Upper lobe of left lung (tissue), 6 donors: ENCODE measurements at regions not wholly inside any gene's neighbourhood (a gene's known extent, or its start where the extent isn't known, plus 50 kb on each side); places are given as distances from the start of the nearest gene placed in this dataset.

Experiments
- ATAC-seq, 2 donors: fragments of 200-7000 bp; cut with Tn5 transposase; one replicate each; pipeline ENCODE4 v1.9.1; 2022; ENCODE audit warnings: mild to moderate bottlenecking in 2 of 2, moderate library complexity in 2 of 2; ENCODE audit not compliant: low FRiP score in 2 of 2
- DNase-seq, 2 donors: peaks; one replicate each; pipeline ENCODE4 v3.0.0-alpha.2; 2019 to 2020
- H3K27ac ChIP-seq, 4 donors: fragments of 200-600 bp; sonication (generic); one replicate each; pipeline ENCODE4 v1.5.1; 2016 to 2019
- H3K27me3 ChIP-seq, 4 donors: fragments of 200-600 bp; sonication (generic); one replicate each; pipeline ENCODE4 v1.5.1; 2017 to 2019
- H3K36me3 ChIP-seq, 4 donors: fragments of 200-600 bp; sonication (generic); one replicate each; pipeline ENCODE4 v1.5.1; 2016 to 2019
- H3K4me1 ChIP-seq, 4 donors: fragments of 200-600 bp; sonication (generic); one replicate each; pipeline ENCODE4 v1.5.1; 2018 to 2019
- H3K4me3 ChIP-seq, 4 donors: fragments of 200-600 bp; sonication (generic); one replicate each; pipeline ENCODE4 v1.5.1; 2017 to 2019; ENCODE audit warnings: mild to moderate bottlenecking in 2 of 4, moderate library complexity in 1 of 4
- H3K9me3 ChIP-seq, 4 donors: fragments of 200-600 bp; sonication (generic); one replicate each; pipeline ENCODE4 v1.5.1; 2018 to 2019
- EP300 ChIP-seq, 4 donors: sonication (generic); formaldehyde crosslinking; IDR thresholded peaks; one replicate each; pipeline ENCODE4 v1.5.1; 2017; ENCODE audit warnings: antibody characterized with exemption in 4 of 4, control low read depth in 2 of 4
- POLR2A ChIP-seq, 4 donors: fragments of 450-650 bp; IDR thresholded peaks; one replicate each; pipeline ENCODE4 v1.5.1; 2016 to 2017; ENCODE audit warnings: antibody characterized with exemption in 4 of 4, mild to moderate bottlenecking in 2 of 4
- POLR2AphosphoS5 ChIP-seq, 2 donors: sonication (generic); formaldehyde crosslinking; IDR thresholded peaks; one replicate each; pipeline ENCODE4 v1.5.1; 2017; ENCODE audit warnings: antibody characterized with exemption in 2 of 2
- WGBS, 2 donors: methylation state at CpG; one replicate each; pipeline ENCODE4 v1.1.5; 2017 to 2018; 5-methylcytosine and 5-hydroxymethylcytosine counted together
- TF ChIP-seq, protein P1 (sequence below), 6 experiments: fragments of 450-650 bp in 4 of 6; fragments of 200-600 bp in 2 of 6; sonication (generic) in 2 of 6; IDR thresholded peaks; one replicate each; pipeline ENCODE4 v1.5.1; 2016 to 2019; ENCODE audit warnings: antibody characterized with exemption in 6 of 6
- donor health status: DM: no; HTN: no; CAD: no; lungs with moderate emphysema.
- donor health status: DM: no; HTN: yes; CAD: no; lungs with severe emphysema.

DNA sequence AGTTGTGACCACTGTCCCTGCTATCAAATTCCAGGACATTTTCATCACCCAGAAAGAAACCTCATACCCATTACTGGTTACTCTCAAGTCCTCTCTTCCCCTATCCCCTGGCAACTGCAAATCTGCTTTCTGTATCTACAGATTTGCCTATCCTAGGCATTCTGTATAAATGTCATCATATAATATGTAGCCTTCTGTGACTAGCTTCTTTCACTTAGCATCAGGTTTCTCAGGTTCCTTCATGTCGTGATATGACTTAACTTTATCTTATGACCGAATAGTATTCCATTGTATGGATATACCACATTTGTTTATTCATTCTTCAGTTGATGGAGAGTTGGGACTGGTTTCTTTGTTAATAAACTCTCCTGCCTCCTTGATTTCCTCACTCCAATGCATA is 60.5 kb downstream of the PMAIP1 start:
- Histone ChIP-seq H3K4me3 (no peak overlapping the region), H3K4me1 (no peaks in the 10 kb centered on the region), H3K27me3 (no peaks in the 10 kb centered on the region), H3K36me3 (no peaks in the 10 kb centered on the region), H3K9me3 (no peaks in the 10 kb centered on the region), H3K27ac (no peak overlapping the region)
- ATAC-seq (no peak), DNase-seq (no peak)
- WGBS, 2 donors, result 92 to 98% methylated on average over 2 of the region's 2 CpGs
- TF ChIP-seq EP300 (IDR thresholded peaks at IDR 0.05) (no peak), POLR2A (IDR thresholded peaks at IDR 0.05) (no peak)
- TF ChIP-seq, protein P1, sequence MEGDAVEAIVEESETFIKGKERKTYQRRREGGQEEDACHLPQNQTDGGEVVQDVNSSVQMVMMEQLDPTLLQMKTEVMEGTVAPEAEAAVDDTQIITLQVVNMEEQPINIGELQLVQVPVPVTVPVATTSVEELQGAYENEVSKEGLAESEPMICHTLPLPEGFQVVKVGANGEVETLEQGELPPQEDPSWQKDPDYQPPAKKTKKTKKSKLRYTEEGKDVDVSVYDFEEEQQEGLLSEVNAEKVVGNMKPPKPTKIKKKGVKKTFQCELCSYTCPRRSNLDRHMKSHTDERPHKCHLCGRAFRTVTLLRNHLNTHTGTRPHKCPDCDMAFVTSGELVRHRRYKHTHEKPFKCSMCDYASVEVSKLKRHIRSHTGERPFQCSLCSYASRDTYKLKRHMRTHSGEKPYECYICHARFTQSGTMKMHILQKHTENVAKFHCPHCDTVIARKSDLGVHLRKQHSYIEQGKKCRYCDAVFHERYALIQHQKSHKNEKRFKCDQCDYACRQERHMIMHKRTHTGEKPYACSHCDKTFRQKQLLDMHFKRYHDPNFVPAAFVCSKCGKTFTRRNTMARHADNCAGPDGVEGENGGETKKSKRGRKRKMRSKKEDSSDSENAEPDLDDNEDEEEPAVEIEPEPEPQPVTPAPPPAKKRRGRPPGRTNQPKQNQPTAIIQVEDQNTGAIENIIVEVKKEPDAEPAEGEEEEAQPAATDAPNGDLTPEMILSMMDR (IDR thresholded peaks at IDR 0.05), result no peak

DNA sequence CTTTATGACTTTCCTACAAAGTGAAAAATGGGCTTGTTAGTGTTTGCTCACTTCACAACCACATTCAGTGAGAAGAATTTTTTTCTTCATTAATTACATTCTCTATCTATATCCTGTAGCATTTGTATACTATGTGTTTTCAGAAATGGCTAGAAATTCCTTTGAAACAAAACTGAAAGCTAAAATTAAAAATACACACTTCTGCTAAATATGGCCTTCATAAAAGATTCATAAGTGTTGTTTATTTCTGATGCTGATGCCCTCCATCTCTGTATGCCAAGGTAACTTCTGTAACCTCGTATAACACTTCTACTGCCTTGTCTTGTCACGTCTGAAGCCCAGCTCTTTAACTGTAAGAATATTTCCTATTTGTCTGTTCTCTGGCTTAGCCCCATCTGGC is 59.8 kb downstream of the PMAIP1 start:
- H3K4me1 ChIP-seq, result no peaks in the 10 kb centered on the region
- ATAC-seq (no peak), DNase-seq (no peak)
- no peaks in the 10 kb centered on the region for H3K36me3 ChIP-seq
- H3K27ac ChIP-seq, result no peak overlapping the region
- 81 to 84% methylated on average over 2 of the region's 2 CpGs for WGBS, 2 donors
- H3K4me3 ChIP-seq, result no peak overlapping the region
- TF ChIP-seq, protein P1 (IDR thresholded peaks at IDR 0.05), result no peak
- TF ChIP-seq POLR2A (IDR thresholded peaks at IDR 0.05), result no peak
- TF ChIP-seq POLR2AphosphoS5 (IDR thresholded peaks at IDR 0.05), result no peak
- H3K27me3 ChIP-seq, result no peaks in the 10 kb centered on the region
- no peaks in the 10 kb centered on the region for H3K9me3 ChIP-seq

- H3K9me3 ChIP-seq, result no peaks in the 10 kb centered on the region
- no peak for ATAC-seq
- H3K36me3 ChIP-seq, result no peaks in the 10 kb centered on the region
- no peak for DNase-seq
- H3K4me1 ChIP-seq, result no peaks in the 10 kb centered on the region
- no peak overlapping the region for H3K27ac ChIP-seq
- no peaks in the 10 kb centered on the region for H3K27me3 ChIP-seq
- no peak overlapping the region for H3K4me3 ChIP-seq
- no peak for TF ChIP-seq EP300 (IDR thresholded peaks at IDR 0.05)
- 91 to 94% methylated on average over 3 of the region's 3 CpGs for WGBS, 2 donors
These were observed 59.3 kb downstream of the PMAIP1 start for GRCh38 chr18:59959073-59959472.

- ATAC-seq, result no peak
- WGBS, 2 donors, result 25 to 29% methylated on average over 2 of the region's 2 CpGs
These were observed 58.2 kb downstream of the PMAIP1 start for GRCh38 chr18:59957957-59958356.

GRCh38 chr18:59954755-59955156 is 55.0 kb downstream of the PMAIP1 start:
- no peaks in the 10 kb centered on the region for H3K36me3 ChIP-seq
- TF ChIP-seq, protein P1 (IDR thresholded peaks at IDR 0.05), result no peak
- TF ChIP-seq POLR2A (IDR thresholded peaks at IDR 0.05) (no peak), POLR2AphosphoS5 (IDR thresholded peaks at IDR 0.05) (no peak)
- WGBS, 2 donors, result 53 to 67% methylated on average over 2 of the region's 2 CpGs
- H3K4me3 ChIP-seq, result no peak overlapping the region
- DNase-seq (no peak), ATAC-seq (no peak)
- no peaks in the 10 kb centered on the region for H3K4me1 ChIP-seq
- no peaks in the 10 kb centered on the region for H3K9me3 ChIP-seq
- no peaks in the 10 kb centered on the region for H3K27me3 ChIP-seq
- H3K27ac ChIP-seq, result no peak overlapping the region

More at GRCh38 chr18:59957957-59958356, 58.2 kb downstream of the PMAIP1 start:
- Histone ChIP-seq H3K27ac (no peak overlapping the region), H3K27me3 (no peaks in the 10 kb centered on the region), H3K4me3 (no peak overlapping the region), H3K4me1 (no peaks in the 10 kb centered on the region), H3K9me3 (no peaks in the 10 kb centered on the region), H3K36me3 (no peaks in the 10 kb centered on the region)
- TF ChIP-seq, protein P1 (IDR thresholded peaks at IDR 0.05), result no peak
- TF ChIP-seq POLR2A (IDR thresholded peaks at IDR 0.05) (no peak), POLR2AphosphoS5 (IDR thresholded peaks at IDR 0.05) (no peak), EP300 (IDR thresholded peaks at IDR 0.05) (no peak)
- no peak for DNase-seq
